ENCODE measurements at regions not wholly inside any gene's neighbourhood (a gene's known extent, or its start where the extent isn't known, plus 50 kb on each side); places are given as distances from the start of the nearest gene placed in this dataset.
A peak's percentile ranks its signal among the peaks of the same experiment; 100 is the strongest.
"Not testable (repeated sequence)": the region's sequence is repeated elsewhere in the genome, so short reads cannot be mapped to it uniquely, and the experiment has no call there.

DNA sequence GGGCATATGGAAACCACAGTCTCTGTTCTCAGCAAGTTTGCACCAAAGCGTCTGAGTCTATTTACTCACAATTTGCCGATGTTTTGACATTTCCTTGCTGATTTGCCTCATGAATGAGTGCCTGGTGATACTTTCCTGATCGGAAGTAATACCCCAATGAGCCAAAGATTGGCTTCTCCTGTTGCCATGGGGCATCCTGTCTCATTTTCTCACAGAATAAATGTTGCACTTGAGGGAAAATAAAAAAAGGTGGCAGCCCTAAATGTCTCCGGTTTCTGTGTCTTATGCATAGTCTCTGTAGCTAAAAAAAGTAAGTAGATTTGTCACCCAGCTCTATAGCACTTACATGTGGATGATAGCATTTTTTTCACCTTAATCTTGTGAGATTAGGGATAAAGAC, 73.7 kb upstream of the CADPS start:
- DNase-seq (no peak), ATAC-seq (ENCODE audit: low read depth) (no peak)
- H3K36me3 Mint-ChIP-seq (ENCODE audit: low read depth) = no peaks in the 10 kb centered on the region
- ChIA-PET CTCF (no interaction called here), POLR2A (no interaction called here)
- intact Hi-C loops (cut with micrococcal nuclease) = no loop called here
- H3K27me3 Mint-ChIP-seq = no peaks in the 10 kb centered on the region
- no peak overlapping the region for H3K27ac Mint-ChIP-seq
- TF ChIP-seq, protein P1, sequence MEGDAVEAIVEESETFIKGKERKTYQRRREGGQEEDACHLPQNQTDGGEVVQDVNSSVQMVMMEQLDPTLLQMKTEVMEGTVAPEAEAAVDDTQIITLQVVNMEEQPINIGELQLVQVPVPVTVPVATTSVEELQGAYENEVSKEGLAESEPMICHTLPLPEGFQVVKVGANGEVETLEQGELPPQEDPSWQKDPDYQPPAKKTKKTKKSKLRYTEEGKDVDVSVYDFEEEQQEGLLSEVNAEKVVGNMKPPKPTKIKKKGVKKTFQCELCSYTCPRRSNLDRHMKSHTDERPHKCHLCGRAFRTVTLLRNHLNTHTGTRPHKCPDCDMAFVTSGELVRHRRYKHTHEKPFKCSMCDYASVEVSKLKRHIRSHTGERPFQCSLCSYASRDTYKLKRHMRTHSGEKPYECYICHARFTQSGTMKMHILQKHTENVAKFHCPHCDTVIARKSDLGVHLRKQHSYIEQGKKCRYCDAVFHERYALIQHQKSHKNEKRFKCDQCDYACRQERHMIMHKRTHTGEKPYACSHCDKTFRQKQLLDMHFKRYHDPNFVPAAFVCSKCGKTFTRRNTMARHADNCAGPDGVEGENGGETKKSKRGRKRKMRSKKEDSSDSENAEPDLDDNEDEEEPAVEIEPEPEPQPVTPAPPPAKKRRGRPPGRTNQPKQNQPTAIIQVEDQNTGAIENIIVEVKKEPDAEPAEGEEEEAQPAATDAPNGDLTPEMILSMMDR (IDR thresholded peaks at IDR 0.05) = no peak
- no peaks in the 10 kb centered on the region for H3K4me1 Mint-ChIP-seq
- H3K9me3 Mint-ChIP-seq = no peaks in the 10 kb centered on the region
- H3K4me3 Mint-ChIP-seq = no peak overlapping the region

DNA sequence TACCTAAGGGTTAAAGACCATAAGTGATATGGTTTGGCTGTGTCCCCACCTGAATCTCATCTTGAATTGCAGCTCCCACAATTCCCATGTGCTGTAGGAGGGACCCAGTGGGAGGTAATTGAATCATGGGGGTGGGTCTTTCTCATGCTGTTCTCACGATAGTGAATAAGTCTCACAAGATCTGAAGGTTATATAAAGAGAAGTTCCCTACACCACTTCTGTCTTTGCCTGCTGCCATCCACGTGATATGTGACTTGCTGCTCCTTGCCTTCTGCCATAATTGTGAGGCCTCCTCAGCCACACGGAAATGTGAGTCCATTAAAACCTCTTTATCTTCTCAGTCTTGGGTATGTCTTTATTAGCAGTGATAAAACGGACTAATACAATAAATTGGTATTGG, 75.0 kb upstream of the CADPS start:
- Mint-ChIP-seq H3K4me1 (peaks cover 2% of the 10 kb centered on the region), H3K27ac (no peak overlapping the region)
- POLR2A ChIA-PET = no interaction called here

DNA sequence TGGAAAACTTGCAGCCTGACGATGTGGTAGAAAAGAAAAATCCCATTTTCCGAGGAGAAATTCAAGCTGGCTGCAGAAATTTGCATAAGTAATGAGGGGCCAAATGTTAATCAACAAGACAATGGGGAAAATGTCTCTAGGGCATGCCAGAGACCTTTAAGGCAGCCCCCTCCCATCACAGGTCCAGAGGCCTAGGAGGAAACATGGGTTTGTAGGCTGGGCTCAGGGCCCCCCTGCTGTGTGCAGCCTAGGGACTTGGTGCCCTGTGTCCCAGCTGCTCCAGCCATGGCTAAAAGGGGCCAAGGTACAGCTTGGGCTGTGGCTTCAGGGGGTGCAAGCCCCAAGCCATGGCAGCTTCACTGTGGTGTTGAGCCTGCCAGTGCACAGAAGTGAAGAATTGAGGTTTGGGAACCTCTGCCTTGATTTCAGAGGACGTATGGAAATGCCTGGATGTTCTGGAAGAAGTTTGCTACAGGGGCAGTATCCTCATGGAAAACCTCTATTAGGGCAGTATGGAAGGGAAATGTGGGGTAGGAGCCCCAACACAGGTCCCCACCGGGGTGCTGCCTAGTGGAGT, 75.9 kb upstream of the CADPS start:
- ATAC-seq (ENCODE audit: low read depth) = no peak
- Mint-ChIP-seq H3K27me3 (no peaks in the 10 kb centered on the region), H3K4me3 (no peak overlapping the region), H3K4me1 (peaks cover 2% of the 10 kb centered on the region), H3K27ac (no peak overlapping the region), H3K9me3 (no peaks in the 10 kb centered on the region), H3K36me3 (ENCODE audit: low read depth) (no peaks in the 10 kb centered on the region)
- ChIA-PET POLR2A (no interaction called here), CTCF (no interaction called here)
- TF ChIP-seq, protein P1 (IDR thresholded peaks at IDR 0.05) = no peak
- no peak for DNase-seq
- intact Hi-C loops (cut with micrococcal nuclease) = no loop called here

More for the DNA sequence above, 75.0 kb upstream of the CADPS start:
- no peak for ATAC-seq (ENCODE audit: low read depth)
- CTCF ChIA-PET = no interaction called here
- TF ChIP-seq, protein P1 (IDR thresholded peaks at IDR 0.05) = no peak
- intact Hi-C loops (cut with micrococcal nuclease) = no loop called here
- no peaks in the 10 kb centered on the region for H3K9me3 Mint-ChIP-seq
- no peak overlapping the region for H3K4me3 Mint-ChIP-seq
- no peak for DNase-seq
- no peaks in the 10 kb centered on the region for H3K36me3 Mint-ChIP-seq (ENCODE audit: low read depth)
- H3K27me3 Mint-ChIP-seq = no peaks in the 10 kb centered on the region

DNA sequence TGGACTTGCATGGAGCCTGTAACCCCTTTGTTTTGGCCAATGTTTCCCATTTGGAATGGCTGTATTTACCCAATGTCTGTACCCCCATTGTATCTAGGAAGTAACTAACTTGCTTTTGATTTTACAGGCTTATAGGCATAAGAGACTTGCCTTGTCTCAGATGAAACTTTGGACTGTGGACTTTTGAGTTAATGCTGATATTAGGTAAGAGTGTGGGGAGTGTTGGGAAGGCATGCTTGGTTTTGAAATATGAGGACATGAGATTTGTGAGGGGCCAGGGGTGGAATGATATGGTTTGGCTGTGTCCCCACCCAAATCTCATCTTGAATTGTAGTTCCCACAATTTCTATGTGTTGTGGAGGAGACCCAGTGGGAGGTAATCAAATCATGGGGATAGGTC, 76.7 kb upstream of the CADPS start:
- DNase-seq; CTCF ChIA-PET; POLR2A ChIA-PET; H3K27ac Mint-ChIP-seq; intact Hi-C loops (cut with micrococcal nuclease); H3K4me3 Mint-ChIP-seq; H3K4me1 Mint-ChIP-seq; ATAC-seq (ENCODE audit: low read depth); H3K9me3 Mint-ChIP-seq; H3K36me3 Mint-ChIP-seq (ENCODE audit: low read depth); H3K27me3 Mint-ChIP-seq: not testable (repeated sequence)

DNA sequence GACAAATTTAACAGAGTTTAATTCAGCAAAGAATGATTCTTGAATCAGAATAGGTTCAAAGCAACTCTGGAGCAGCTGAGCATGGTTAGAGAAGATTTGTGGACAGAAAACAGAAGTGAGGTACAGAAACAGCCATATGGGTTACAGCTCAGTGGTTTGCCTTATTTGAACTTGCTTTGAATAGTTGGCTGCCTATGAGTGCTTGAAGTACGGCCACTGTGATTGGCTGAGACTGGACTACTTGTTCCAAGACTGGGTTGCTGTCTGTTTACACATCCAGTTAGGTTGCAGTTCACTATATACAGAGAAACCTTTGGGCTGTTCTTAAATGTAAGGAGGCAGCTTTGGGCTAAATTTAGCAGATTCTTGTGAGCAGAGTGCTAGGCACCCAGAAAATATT, 79.4 kb upstream of the CADPS start:
- peak; percentile 34 for ATAC-seq (ENCODE audit: low read depth)
- TF ChIP-seq, protein P1 (IDR thresholded peaks at IDR 0.05) = no peak
- Mint-ChIP-seq H3K36me3 (ENCODE audit: low read depth) (no peaks in the 10 kb centered on the region), H3K27ac (no peak overlapping the region), H3K4me3 (no peak overlapping the region), H3K9me3 (no peaks in the 10 kb centered on the region), H3K4me1 (peaks cover 2% of the 10 kb centered on the region), H3K27me3 (no peaks in the 10 kb centered on the region)
- CTCF ChIA-PET = no interaction called here
- DNase-seq = no peak
- POLR2A ChIA-PET = no interaction called here
- intact Hi-C loops (cut with micrococcal nuclease) = no loop called here

DNA sequence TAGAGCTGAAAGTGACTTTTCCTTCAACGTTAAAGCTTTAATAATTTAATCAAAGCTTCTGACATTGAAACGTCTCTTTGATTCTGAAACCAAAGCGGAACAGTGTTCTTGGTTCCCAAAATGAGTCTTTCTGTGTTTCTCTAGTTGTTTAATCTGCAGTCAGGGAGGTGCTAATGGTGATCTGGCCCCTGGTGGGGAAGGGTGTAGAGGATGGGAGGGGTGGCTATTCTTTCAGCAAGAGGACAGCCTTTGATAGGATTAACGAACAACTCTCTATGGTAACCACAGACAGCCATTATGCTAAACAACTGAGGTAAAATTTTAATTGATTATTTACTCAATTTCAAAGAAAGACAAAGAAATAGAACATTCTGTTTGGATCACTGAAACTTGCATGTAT, 79.9 kb upstream of the CADPS start:
- intact Hi-C loops (cut with micrococcal nuclease) = no loop called here
- ChIA-PET POLR2A (no interaction called here), CTCF (no interaction called here)
- H3K36me3 Mint-ChIP-seq (ENCODE audit: low read depth) = no peaks in the 10 kb centered on the region
- DNase-seq = no peak
- no peak for ATAC-seq (ENCODE audit: low read depth)
- H3K4me1 Mint-ChIP-seq = peaks cover 2% of the 10 kb centered on the region
- H3K4me3 Mint-ChIP-seq = no peak overlapping the region
- H3K27ac Mint-ChIP-seq = no peak overlapping the region
- no peaks in the 10 kb centered on the region for H3K27me3 Mint-ChIP-seq
- TF ChIP-seq, protein P1 (IDR thresholded peaks at IDR 0.05) = no peak
- H3K9me3 Mint-ChIP-seq = no peaks in the 10 kb centered on the region
